Activated naive CD8-positive, alpha-beta T cell treated with anti-CD3 and anti-CD28 coated beads for 36 hours (primary cell): ENCODE measurements at regions not wholly inside any gene's neighbourhood (a gene's known extent, or its start where the extent isn't known, plus 50 kb on each side); places are given as distances from the start of the nearest gene placed in this dataset.

ENCODE experiments used
- DNase-seq: peaks from one replicate; pipeline ENCODE4 v3.0.0; 2021
- H3K27ac Mint-ChIP-seq: one replicate; pipeline ENCODE4 v1.8.0; 2022; ENCODE audit warnings: mild to moderate bottlenecking, moderate library complexity, mixed read lengths
- H3K27me3 Mint-ChIP-seq: one replicate; pipeline ENCODE4 v1.8.0; 2022; ENCODE audit warnings: mild to moderate bottlenecking, mixed read lengths
- H3K36me3 Mint-ChIP-seq: one replicate; pipeline ENCODE4 v1.8.0; 2021; ENCODE audit warnings: mild to moderate bottlenecking, mixed read lengths
- H3K4me1 Mint-ChIP-seq: one replicate; pipeline ENCODE4 v1.8.0; 2021; ENCODE audit warnings: mixed read lengths
- H3K4me3 Mint-ChIP-seq: one replicate; pipeline ENCODE4 v1.8.0; 2022; ENCODE audit warnings: mild to moderate bottlenecking, moderate library complexity, mixed read lengths
- H3K9me3 Mint-ChIP-seq: one replicate; pipeline ENCODE4 v1.8.0; 2022; ENCODE audit warnings: mixed read lengths

DNA sequence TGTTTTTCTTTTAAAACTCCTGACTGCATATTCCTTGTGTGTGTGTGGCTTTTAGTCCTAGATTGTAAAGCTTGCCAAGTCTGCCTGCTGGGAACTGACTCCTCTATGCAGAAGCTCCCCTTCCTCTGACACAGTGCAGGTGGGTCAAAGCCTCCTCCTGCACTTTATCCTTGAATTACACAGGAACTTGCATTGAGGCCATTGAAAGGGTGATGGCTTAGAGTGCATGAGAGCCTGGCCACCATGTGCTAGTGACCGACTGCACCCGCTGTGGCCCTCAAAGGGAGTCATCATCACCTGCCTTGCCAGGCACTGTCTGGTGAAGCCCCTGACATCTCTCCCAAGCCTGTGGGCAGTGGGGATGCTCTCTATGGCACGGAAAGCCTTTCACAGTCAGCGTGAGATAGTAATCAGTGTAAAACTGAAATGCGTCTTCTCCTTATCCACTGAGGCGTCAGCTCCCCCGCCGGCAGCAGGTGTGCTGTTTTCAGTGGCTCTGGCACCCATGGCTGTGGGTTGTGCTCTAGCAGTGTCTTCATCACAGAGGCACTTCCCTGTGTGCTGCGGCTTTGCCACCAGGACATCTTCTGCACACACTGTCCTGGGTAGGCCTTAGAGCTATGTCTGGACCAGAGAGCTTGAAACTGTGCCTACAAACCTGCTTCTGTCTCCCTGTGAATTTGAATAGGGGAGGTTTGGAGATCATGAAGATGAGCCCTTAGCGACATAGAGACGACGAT, 87.9 kb downstream of the THBS2 start:
- no peak for DNase-seq
- Mint-ChIP-seq H3K9me3 (no peaks in the 10 kb centered on the region), H3K4me3 (no peak overlapping the region), H3K36me3 (no peaks in the 10 kb centered on the region), H3K27me3 (peaks cover 8% of the 10 kb centered on the region), H3K27ac (no peak overlapping the region), H3K4me1 (peaks cover 3% of the 10 kb centered on the region)

DNA sequence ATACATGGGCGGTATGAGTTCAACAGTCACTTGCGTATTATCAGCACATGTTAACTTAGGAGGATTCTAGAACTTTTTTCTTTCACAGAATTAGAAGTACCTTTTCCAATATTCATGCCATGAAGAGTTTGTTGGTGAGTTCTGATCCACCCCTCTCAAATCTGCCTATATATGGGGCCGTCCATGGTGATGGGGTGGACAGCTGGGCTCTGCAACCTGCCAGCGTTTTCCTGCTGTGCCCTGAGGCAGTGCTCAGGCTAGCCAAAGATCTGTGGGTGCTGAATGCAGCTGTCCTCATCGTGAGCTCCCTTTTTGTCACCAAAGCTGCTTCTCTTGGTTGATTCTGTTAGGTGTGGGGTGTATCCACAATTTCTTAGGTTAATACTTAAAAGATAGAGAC, 88.7 kb downstream of the THBS2 start:
- no peak overlapping the region for H3K4me3 Mint-ChIP-seq
- no peaks in the 10 kb centered on the region for H3K36me3 Mint-ChIP-seq
- H3K9me3 Mint-ChIP-seq: no peaks in the 10 kb centered on the region
- peaks cover 3% of the 10 kb centered on the region for H3K4me1 Mint-ChIP-seq
- peaks cover 8% of the 10 kb centered on the region for H3K27me3 Mint-ChIP-seq
- no peak for DNase-seq
- no peak overlapping the region for H3K27ac Mint-ChIP-seq

- Mint-ChIP-seq H3K27me3 (peaks cover 8% of the 10 kb centered on the region), H3K4me1 (peaks cover 3% of the 10 kb centered on the region), H3K27ac (no peak overlapping the region), H3K36me3 (no peaks in the 10 kb centered on the region), H3K4me3 (no peak overlapping the region), H3K9me3 (no peaks in the 10 kb centered on the region)
- DNase-seq: no peak
These were observed 89.2 kb downstream of the THBS2 start for GRCh38 chr6:169164451-169164850.

GRCh38 chr6:169163411-169163901, 90.2 kb downstream of the THBS2 start:
- H3K9me3 Mint-ChIP-seq: no peaks in the 10 kb centered on the region
- no peaks in the 10 kb centered on the region for H3K36me3 Mint-ChIP-seq
- no peak for DNase-seq
- H3K27ac Mint-ChIP-seq: no peak overlapping the region
- H3K4me3 Mint-ChIP-seq: no peak overlapping the region
- H3K4me1 Mint-ChIP-seq: peaks cover 3% of the 10 kb centered on the region
- peaks cover 8% of the 10 kb centered on the region for H3K27me3 Mint-ChIP-seq

- H3K27me3 Mint-ChIP-seq: peaks cover 8% of the 10 kb centered on the region
- no peaks in the 10 kb centered on the region for H3K36me3 Mint-ChIP-seq
- no peak for DNase-seq
- no peak overlapping the region for H3K27ac Mint-ChIP-seq
- H3K4me3 Mint-ChIP-seq: no peak overlapping the region
- H3K4me1 Mint-ChIP-seq: peaks cover 3% of the 10 kb centered on the region
- H3K9me3 Mint-ChIP-seq: no peaks in the 10 kb centered on the region
These were observed 90.8 kb downstream of the THBS2 start for GRCh38 chr6:169162752-169163407.

DNA sequence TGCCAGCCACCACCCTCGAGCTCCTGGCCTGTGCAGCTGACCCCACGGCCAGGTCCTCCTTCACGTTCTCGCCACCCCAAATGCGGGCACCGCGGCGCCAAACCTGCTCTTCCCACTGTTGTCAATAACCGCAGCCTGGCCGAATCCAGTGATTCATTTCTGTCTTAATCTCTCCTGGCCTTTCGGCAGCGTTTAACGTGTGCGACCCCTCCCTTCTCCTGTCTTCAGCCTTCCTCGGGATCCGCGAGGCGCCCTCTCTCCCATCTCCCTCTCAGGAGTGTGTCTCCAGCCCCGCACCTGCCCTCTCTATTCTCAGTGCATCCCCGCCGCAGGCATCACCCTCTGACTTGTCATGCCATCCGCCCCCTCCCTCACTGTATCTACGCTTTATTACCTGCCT, 91.4 kb downstream of the THBS2 start:
- Mint-ChIP-seq H3K27me3 (peaks cover 8% of the 10 kb centered on the region), H3K4me1 (peaks cover 3% of the 10 kb centered on the region), H3K9me3 (no peaks in the 10 kb centered on the region), H3K27ac (no peak overlapping the region), H3K4me3 (no peak overlapping the region), H3K36me3 (no peaks in the 10 kb centered on the region)
- DNase-seq: no peak

DNA sequence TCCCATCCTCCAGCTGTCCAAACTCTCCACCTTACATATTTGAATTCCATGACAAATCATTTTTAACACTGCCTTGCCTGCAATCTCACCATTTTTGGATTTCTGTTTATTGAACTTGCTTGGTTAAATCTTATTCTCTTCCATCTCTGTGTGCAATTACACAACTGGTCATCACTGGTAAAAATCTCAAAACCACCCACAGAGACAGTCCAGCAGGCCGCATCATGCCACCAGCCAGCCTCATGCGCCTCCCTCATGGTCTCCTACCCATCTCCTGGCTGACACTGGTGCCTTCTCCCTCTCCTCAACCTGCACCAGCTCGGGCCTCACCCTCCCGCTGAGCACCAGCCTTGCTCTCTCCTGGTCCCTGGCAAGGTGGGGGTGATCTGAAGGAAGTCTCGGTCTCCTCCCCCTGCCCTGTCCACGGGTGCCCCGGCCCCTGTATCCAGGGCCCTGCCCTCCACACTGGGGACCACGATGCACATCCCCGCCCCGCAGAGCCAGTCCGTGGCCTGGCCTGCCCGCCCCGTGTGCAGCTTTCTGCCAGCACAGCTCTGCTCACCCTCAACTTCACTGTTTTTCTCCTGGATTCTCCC, 92.0 kb downstream of the THBS2 start:
- H3K27me3 Mint-ChIP-seq: peaks cover 8% of the 10 kb centered on the region
- H3K4me1 Mint-ChIP-seq: peaks cover 3% of the 10 kb centered on the region
- no peaks in the 10 kb centered on the region for H3K9me3 Mint-ChIP-seq
- H3K27ac Mint-ChIP-seq: no peak overlapping the region
- H3K36me3 Mint-ChIP-seq: no peaks in the 10 kb centered on the region
- DNase-seq: no peak
- no peak overlapping the region for H3K4me3 Mint-ChIP-seq

- H3K27me3 Mint-ChIP-seq: peaks cover 8% of the 10 kb centered on the region
- H3K9me3 Mint-ChIP-seq: no peaks in the 10 kb centered on the region
- no peaks in the 10 kb centered on the region for H3K36me3 Mint-ChIP-seq
- no peak for DNase-seq
- no peak overlapping the region for H3K4me3 Mint-ChIP-seq
- no peak overlapping the region for H3K27ac Mint-ChIP-seq
- peaks cover 3% of the 10 kb centered on the region for H3K4me1 Mint-ChIP-seq
These were observed 92.6 kb downstream of the THBS2 start for GRCh38 chr6:169160855-169161560.

- H3K4me1 Mint-ChIP-seq: peaks cover 3% of the 10 kb centered on the region
- H3K4me3 Mint-ChIP-seq: no peak overlapping the region
- no peaks in the 10 kb centered on the region for H3K36me3 Mint-ChIP-seq
These were observed 93.4 kb downstream of the THBS2 start for GRCh38 chr6:169160091-169160854.

GRCh38 chr6:169159331-169159730, 94.3 kb downstream of the THBS2 start:
- no peak overlapping the region for H3K4me3 Mint-ChIP-seq
- H3K9me3 Mint-ChIP-seq: no peaks in the 10 kb centered on the region
- peaks cover 10% of the 10 kb centered on the region for H3K27me3 Mint-ChIP-seq
- H3K36me3 Mint-ChIP-seq: no peaks in the 10 kb centered on the region
- peaks cover 3% of the 10 kb centered on the region for H3K4me1 Mint-ChIP-seq
- DNase-seq: no peak
- H3K27ac Mint-ChIP-seq: no peak overlapping the region

More at GRCh38 chr6:169160091-169160854, 93.4 kb downstream of the THBS2 start:
- no peaks in the 10 kb centered on the region for H3K9me3 Mint-ChIP-seq
- DNase-seq: no peak
- no peak overlapping the region for H3K27ac Mint-ChIP-seq
- H3K27me3 Mint-ChIP-seq: peaks cover 10% of the 10 kb centered on the region

- H3K4me3 Mint-ChIP-seq: no peak overlapping the region
- no peak overlapping the region for H3K27ac Mint-ChIP-seq
- peaks cover 11% of the 10 kb centered on the region for H3K27me3 Mint-ChIP-seq
- H3K9me3 Mint-ChIP-seq: no peaks in the 10 kb centered on the region
- H3K36me3 Mint-ChIP-seq: no peaks in the 10 kb centered on the region
- peaks cover 3% of the 10 kb centered on the region for H3K4me1 Mint-ChIP-seq
- DNase-seq: no peak
These were observed 95.0 kb downstream of the THBS2 start for GRCh38 chr6:169158691-169159090.

GRCh38 chr6:169158174-169158573, 95.5 kb downstream of the THBS2 start:
- no peak for DNase-seq
- Mint-ChIP-seq H3K36me3 (no peaks in the 10 kb centered on the region), H3K27ac (no peak overlapping the region), H3K4me1 (peaks cover 2% of the 10 kb centered on the region), H3K9me3 (no peaks in the 10 kb centered on the region), H3K4me3 (no peak overlapping the region), H3K27me3 (peaks cover 14% of the 10 kb centered on the region)

DNA sequence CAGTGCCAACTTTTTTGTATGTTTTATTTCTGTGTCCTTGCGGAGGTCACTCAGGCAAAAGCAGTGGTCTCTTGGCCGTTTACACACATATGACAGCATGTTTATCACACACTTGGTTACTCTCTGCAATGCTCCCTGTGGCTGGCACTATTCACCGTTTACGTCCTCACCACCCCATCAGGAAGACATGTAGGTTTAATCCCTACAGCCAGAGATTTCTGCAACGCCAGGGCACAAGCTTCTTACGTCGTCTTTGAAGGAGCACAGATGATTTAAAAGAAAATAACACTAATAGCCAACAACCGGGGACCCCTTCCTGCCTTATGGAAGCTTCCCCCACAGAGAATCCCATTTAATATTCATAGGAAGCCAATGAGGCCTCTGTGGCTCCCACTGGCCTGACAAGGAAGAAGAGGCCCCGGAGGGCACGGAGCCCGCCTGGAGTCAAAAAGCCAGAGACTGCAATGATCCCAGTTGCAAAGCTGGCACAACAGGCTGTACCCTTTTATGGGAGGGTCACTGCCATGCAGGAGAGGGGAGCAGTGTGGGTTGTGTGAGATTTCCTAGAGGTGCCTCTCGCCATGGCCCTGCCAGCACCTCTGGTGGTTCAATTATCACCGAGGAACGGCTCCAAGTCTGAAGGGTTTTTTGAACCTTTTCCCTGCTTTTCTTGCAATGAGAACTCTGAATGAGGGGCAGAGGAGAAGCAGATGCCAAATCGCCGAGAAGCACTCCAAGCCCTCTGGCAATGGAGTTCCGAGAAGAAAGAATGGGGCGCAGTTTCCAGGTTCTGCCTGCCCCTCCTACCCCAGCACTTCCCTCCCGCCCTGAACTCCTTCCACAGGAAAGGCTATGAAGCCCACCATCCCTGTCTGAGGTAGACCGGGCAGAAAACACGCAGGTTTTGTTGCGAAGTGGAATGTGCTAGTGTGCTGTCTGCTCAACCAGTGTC, 96.2 kb downstream of the THBS2 start:
- H3K27me3 Mint-ChIP-seq: peaks cover 12% of the 10 kb centered on the region
- H3K4me1 Mint-ChIP-seq: no peaks in the 10 kb centered on the region
- H3K4me3 Mint-ChIP-seq: no peak overlapping the region
- no peak overlapping the region for H3K27ac Mint-ChIP-seq
- H3K36me3 Mint-ChIP-seq: no peaks in the 10 kb centered on the region
- H3K9me3 Mint-ChIP-seq: no peaks in the 10 kb centered on the region
- no peak for DNase-seq

DNA sequence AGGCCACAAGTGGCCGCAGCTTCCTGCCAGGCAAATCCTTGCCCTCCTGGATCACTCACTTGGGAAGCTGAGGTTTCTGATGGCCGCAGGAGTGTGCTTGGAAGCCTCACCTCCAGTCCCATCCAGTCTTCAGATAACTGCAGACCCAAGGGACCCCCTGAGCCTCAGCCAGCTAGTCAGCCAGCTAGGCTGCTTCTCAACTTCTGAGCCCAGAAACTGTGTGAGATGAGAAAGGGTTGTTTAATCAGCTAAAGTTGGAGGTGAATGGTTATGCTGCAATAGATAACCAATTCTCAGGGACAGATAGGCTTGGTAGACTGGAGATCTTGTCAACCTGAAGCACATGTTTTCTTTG, 96.9 kb downstream of the THBS2 start:
- Mint-ChIP-seq H3K36me3 (no peaks in the 10 kb centered on the region), H3K4me3 (no peak overlapping the region), H3K27me3 (peaks cover 7% of the 10 kb centered on the region), H3K9me3 (no peaks in the 10 kb centered on the region), H3K4me1 (no peaks in the 10 kb centered on the region), H3K27ac (no peak overlapping the region)
- no peak for DNase-seq
